ENCODE measurements at regions not wholly inside any gene's neighbourhood (a gene's known extent, or its start where the extent isn't known, plus 50 kb on each side); places are given as distances from the start of the nearest gene placed in this dataset.

GRCh38 chr9:12085399-12085798 lies 607.8 kb upstream of the TYRP1 start:
- TF ChIP-seq CTCF (IDR thresholded peaks at IDR 0.05) (no peak), POLR2A (IDR thresholded peaks at IDR 0.05) (no peak), EP300 (IDR thresholded peaks at IDR 0.05) (no peak)

Measured in suprapubic skin (tissue), 3 donors.